ENCODE measurements at regions not wholly inside any gene's neighbourhood (a gene's known extent, or its start where the extent isn't known, plus 50 kb on each side); places are given as distances from the start of the nearest gene placed in this dataset.
"Not testable (repeated sequence)": the region's sequence is repeated elsewhere in the genome, so short reads cannot be mapped to it uniquely, and the experiment has no call there.

DNA sequence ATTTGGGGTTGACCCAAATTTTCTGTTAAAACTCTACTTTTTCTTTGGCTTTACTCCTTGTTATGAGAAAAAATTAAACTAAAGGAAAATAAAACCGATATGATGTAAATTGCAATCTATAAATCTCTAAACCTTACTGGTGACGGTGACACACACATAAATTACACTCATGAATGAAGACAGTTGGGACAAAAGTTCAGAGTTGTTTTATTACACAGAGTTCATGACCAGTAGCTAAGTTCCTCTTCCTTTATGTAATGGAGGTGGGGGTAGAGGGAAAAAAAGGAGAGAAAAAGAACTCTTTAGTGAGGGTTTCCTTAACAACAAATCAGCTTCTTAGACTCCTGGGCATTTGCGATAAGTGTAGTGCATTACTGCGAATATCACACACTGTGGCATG is 220.7 kb downstream of the KCNJ2 start:
- TF ChIP-seq ZNF274 (IDR thresholded peaks at IDR 0.05; ENCODE audit: low read depth, low read length): no peak
- H3K4me3 ChIP-seq (ENCODE audit: low read length): no peak overlapping the region

DNA sequence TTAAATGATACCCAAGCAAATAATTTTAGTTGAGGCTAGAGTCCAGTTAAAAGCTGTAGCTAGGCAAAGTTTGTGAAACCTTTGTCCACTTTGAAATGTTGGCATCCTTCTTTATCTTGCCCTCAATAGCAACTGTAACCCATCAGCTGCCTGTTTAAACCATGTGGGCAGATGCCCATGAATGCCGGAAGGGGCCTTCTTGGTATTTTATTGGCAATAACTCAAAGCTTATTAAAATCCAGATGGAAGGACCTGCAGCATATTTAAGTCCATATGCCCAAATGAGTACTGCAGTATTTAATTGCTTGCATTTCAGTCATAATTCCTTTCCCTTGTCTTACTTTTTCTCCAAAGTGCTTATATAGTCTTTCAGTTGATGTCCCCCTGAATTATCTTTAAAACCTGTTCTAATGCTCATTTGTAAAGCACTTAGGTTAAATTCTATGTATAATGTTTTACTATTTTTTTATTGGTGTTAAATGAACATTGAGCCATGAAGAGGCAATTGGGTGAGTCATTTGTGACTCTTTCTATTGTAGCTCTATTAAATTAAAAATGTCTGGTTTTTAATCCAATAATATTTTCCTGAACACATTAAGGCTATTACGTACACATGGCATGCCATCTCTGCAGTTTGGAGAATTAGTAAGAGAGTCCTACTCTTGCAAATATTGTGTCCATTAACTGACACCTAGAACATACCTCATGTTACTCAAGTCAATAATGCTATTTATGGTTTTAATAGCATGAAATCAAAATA is 225.3 kb downstream of the KCNJ2 start:
- no peak for TF ChIP-seq ZNF274 (IDR thresholded peaks at IDR 0.05; ENCODE audit: low read depth, low read length)
- no peak overlapping the region for H3K4me3 ChIP-seq (ENCODE audit: low read length)

DNA sequence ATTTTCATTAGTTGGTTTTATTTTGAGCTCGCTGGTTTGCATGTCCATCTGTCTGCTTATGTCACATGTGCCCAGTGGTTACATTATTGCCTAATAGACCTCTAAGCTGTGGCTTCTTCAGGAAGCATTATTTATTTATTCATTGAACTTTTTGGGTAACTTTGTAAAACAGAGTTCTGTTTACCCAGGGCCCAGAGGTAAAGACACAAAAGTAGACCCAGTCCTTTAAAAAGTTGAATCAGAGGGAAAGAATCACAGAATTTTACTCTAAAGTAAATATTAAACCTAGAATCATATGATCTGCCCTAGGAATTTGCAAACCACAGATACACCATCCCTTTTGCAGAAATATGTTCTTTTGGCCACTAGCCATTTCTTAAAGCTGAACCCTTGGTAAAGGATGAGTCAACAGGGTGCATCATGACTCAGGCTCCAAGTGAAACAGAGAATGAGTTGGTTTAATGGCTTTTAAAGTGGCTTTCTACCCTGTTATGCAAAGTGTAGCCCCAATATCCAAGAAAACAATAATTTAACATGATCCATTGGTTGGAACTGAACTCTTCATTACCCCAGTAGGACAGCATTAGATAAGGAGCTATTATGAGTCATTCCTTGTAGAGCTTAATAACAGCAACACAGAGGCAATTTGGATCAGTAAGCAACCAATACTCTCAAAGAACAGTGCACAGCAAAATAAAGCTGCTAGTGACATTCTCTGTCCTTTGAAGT is 236.3 kb downstream of the KCNJ2 start:
- H3K4me3 ChIP-seq (ENCODE audit: low read length): no peak overlapping the region
- TF ChIP-seq ZNF274 (IDR thresholded peaks at IDR 0.05; ENCODE audit: low read depth, low read length): no peak

DNA sequence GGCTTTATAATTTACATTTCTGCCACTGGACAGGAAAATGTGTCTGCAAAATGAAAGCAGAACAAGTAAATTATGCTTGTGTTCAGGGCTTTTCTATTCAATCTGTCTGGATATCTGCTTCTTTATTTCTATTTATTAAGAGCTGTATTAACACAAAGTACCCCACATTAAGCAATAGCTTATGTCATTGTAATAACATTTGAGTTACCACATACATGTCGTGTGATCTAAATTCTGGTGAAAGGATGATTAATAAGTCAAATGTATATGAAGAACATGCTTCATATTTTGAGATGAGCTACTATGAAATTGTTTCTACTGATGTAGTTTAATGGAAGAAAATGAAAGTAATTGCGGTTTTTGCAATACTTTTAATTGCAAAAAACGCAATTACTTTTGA is 238.2 kb downstream of the KCNJ2 start:
- no peak overlapping the region for H3K4me3 ChIP-seq (ENCODE audit: low read length)
- no peak for TF ChIP-seq ZNF274 (IDR thresholded peaks at IDR 0.05; ENCODE audit: low read depth, low read length)

DNA sequence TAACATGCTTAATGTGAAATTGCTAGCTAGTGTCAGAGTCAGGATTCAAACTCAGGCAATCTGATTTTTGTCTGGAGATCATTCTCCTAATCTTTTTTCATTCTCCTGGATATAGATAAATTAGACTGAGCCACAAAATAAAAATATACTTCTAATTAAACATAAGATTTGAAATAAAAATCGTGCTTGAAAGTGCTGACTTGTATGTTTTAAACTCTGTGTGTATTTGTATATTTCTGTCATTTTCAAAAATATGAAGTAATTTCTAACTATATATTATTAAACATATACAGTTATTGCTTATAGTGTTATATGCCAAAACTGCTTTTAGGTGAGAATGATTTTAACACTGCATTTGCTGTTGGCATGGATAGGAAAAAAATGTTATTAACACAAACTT is 239.4 kb downstream of the KCNJ2 start:
- no peak overlapping the region for H3K4me3 ChIP-seq (ENCODE audit: low read length)
- no peak for TF ChIP-seq ZNF274 (IDR thresholded peaks at IDR 0.05; ENCODE audit: low read depth, low read length)

DNA sequence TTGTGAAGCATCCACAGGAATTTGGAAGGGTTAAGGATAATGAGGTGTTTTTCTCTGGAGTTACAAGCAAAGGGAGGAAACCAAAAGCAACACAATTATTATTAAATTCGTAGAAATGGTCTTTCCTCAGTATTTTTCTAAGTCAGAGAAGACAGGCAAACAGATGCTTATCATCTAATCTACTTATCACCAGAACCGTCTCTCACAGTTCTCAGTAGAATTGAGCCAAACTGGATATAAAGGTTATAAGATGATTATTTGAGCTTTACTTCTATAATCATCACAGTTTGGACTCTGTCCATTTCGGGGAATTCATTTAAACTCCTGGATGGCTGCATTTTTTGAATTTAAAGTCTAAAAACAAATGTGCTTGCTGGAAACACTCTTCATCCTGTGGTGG is 245.0 kb downstream of the KCNJ2 start:
- H3K4me3 ChIP-seq (ENCODE audit: low read length): no peak overlapping the region
- no peak for TF ChIP-seq ZNF274 (IDR thresholded peaks at IDR 0.05; ENCODE audit: low read depth, low read length)

DNA sequence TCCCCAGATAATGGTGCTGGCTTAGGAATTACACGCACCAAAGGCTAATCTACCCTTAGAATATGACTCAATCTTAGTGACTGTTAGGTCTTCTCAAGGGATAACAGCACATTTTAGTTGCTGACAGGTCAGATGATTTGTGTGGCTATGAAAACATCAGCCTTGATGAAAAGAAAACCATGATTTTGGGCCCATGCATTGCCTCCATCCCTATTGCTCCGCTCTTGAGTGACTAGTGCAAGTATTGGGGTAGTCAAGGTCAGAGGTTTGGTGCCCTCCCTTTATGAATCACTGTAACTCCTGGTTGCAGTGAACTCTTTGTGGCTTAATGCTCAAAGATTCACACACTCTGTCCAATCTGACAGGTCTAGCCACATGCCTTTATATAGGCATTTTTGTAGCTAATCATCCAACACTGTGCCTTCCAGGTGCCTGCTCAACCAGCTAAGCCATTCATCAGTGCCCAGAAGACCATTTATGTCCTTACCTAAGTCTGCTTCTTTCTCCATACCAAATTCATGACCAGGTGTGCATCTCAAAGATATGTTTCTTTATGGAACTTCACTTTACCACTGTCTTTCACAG is 251.6 kb downstream of the KCNJ2 start:
- TF ChIP-seq ZNF274 (IDR thresholded peaks at IDR 0.05; ENCODE audit: low read depth, low read length): no peak
- H3K4me3 ChIP-seq (ENCODE audit: low read length): no peak overlapping the region

DNA sequence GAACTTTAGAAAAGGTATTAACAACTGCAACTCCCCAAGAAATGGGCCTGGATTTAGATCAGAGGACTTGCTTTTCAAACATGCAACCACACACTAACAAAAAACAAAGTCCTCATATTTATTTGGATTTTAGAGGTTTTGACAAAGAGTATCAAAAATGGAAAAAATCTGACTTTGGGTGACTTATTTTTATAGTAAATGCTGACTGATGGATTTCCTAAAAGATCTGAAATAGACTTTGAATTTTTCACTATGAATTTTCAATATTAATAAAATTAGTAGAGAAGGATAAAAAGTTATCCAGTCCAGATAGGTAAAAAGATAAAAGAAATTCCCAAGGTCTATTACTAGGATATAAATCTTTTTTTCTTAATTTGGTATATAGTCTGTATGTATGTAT is 253.5 kb downstream of the KCNJ2 start:
- no peak for TF ChIP-seq ZNF274 (IDR thresholded peaks at IDR 0.05; ENCODE audit: low read depth, low read length)
- no peak overlapping the region for H3K4me3 ChIP-seq (ENCODE audit: low read length)

DNA sequence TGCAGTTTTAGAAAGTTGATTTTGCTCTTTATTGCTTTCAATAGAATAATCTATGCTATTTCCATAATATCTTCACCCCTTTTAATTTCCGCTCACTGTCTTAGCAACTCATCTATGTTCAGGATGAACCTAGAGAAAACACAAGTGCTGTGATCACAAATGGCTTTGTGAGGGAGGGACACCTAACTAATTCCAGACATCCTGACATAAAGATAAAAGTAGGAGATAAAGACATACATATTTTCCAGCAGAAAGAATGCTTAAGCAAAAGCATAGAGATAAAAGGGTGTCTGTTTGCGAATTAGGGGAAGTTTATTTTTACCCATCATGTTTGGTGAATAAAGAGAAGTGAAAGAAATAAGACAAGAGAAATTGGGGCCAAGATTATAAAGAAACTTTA is 254.2 kb downstream of the KCNJ2 start:
- no peak for TF ChIP-seq ZNF274 (IDR thresholded peaks at IDR 0.05; ENCODE audit: low read depth, low read length)
- no peak overlapping the region for H3K4me3 ChIP-seq (ENCODE audit: low read length)

DNA sequence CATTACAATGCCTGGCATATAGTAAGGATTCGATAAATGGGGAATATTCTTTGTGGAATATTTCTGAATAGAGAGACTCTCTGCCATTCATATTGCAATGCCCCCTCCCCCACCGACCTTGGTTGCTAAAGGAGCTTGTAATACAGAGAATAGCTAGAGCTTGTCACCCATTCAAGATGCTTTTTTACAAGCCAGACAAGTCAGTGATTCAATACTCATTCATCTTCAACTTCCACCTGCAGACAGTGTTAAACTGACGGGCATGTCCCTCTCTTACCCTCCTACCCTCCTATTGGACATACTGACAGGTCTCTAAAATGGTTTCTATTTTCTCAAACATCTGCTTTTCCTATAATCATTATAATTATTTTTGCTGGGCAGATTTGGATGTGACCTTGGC is 257.4 kb downstream of the KCNJ2 start:
- no peak for TF ChIP-seq ZNF274 (IDR thresholded peaks at IDR 0.05; ENCODE audit: low read depth, low read length)
- H3K4me3 ChIP-seq (ENCODE audit: low read length): no peak overlapping the region

DNA sequence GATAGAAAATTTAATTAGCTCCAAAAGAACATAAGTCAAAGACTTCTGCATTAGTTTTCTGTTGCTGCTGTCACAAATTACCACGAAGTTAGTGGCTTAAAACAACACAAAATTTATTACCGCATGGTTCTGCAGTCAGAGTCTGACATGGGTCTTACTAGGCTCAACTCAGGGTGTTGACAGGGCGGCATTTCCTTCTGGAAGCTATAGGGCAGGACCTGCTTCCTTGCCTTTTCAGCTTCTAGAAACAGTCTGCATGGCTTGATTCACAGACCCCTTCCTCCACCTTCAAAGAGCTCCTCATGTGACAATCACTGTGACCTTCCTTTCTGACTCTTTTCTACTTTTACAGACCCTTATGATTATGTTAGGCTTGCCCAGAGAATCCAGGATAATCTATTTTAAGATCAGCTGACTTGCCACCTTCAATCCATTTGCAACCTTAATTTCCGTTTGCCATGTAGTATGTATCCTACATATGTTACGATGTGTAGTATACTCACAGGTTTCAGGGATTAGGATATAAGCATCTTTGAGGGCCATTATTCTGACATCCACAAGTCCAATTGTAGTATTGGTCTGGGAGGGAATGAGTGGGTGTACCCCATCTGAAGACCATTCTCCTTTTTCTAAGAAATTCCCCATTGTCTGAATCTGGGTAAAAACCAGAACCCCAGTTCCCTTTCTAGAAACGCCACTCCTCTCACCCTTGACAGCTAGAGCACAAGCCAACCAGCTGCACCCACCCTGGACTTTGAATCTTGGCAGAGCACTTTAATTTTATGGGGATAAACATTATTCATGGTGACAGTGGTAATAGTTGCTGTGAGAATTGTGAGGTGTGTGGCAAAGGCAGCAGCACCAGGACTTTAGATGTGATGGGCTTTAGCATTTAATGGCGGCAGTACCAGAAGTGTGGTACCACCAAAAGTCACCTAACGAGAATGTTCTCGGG is 265.5 kb downstream of the KCNJ2 start:
- H3K4me3 ChIP-seq (ENCODE audit: low read length): no peak overlapping the region
- TF ChIP-seq ZNF274 (IDR thresholded peaks at IDR 0.05; ENCODE audit: low read depth, low read length): no peak

DNA sequence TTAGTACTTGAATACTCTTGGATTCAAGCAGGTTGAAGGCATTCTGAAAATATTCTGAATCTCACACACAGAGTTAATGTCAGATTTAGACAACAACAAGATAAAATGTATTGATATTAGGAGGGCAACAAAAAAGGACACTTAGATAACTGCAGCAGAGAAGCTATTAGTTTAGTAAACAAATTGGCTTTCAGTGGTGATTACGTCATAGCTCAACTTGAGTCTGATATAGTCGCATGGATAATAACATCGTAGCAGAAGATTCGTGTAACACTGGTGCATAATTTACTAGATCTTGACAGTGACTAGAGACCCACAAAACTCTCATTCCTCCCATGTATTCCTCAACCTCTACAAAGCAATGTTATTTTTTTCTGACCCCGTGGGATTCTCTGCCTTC is 268.3 kb downstream of the KCNJ2 start:
- no peak for TF ChIP-seq ZNF274 (IDR thresholded peaks at IDR 0.05; ENCODE audit: low read depth, low read length)
- no peak overlapping the region for H3K4me3 ChIP-seq (ENCODE audit: low read length)

DNA sequence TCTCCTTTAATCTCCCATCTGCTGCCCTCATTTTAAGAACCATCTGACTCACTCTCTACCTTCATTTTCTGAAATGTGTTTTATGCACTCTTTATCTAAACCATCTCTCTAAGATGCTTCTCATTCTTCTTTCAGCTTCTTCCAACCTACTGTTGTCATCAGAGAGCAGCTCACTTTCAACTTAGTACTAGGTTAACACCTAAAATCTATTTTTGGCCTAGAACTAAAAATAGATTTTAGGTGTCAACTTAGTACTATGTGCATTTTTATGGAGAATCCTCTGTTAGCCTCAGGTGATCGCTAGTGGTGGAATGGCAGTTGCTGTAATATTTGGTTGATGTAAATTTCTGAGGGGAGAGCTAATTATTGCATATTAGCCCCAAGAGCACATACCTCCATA is 277.1 kb downstream of the KCNJ2 start:
- TF ChIP-seq ZNF274 (IDR thresholded peaks at IDR 0.05; ENCODE audit: low read depth, low read length): no peak

DNA sequence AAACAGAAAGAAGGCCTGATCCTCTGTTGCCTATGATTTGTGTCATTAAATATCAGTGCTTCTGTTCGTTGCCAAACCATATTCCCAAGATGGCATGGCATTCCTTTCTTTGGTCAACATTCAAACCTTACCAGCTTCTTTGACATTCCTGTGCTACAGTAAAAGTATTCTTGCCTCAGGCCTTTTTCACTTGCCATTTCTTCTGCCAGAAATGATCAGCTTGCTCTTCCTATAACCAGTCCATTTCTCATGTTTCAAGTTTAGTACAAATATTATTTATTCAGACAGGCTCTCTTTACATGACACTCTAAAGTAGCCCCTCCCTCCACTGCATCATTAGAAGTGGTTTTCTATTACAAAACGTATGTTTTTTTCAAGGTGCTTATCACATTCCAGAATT is 278.3 kb downstream of the KCNJ2 start:
- no peak overlapping the region for H3K4me3 ChIP-seq (ENCODE audit: low read length)

More for the DNA sequence above, 277.1 kb downstream of the KCNJ2 start:
- no peak overlapping the region for H3K4me3 ChIP-seq (ENCODE audit: low read length)

DNA sequence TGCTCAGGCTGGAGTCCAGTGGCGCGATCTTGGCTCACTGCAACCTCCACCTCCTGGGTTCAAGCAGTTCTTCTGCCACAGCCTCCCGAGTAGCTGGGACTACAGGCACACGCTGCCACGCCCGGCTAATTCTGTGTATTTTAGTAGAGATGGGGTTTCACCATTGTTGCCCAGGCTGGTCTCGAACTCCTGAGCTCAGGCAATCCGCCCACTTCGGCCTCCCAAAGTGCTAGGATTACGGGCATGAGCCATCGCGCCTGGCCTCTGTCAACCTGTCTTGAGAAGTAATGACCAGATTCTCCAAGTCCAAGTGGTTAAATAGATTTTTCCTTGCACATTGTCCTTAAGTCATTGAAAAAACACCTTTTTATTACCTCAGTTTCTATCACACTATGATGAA is 283.7 kb downstream of the KCNJ2 start:
- not testable (repeated sequence) for H3K4me3 ChIP-seq (ENCODE audit: low read length)

More for the DNA sequence above, 278.3 kb downstream of the KCNJ2 start:
- no peak for TF ChIP-seq ZNF274 (IDR thresholded peaks at IDR 0.05; ENCODE audit: low read depth, low read length)

Measured in GM08714 (cell line).